HEK293 (cell line): ENCODE measurements at regions not wholly inside any gene's neighbourhood (a gene's known extent, or its start where the extent isn't known, plus 50 kb on each side); places are given as distances from the start of the nearest gene placed in this dataset.

Source experiments
- CTCF ChIA-PET: fragments of 350-600 bp; formaldehyde crosslinking; extraction: SDS; loops from one replicate; lab custom pipeline; 2021; ENCODE audit warnings: antibody characterized with exemption; lab: Yijun Ruan, JAX
- POLR2A ChIA-PET: fragments of 300-600 bp; formaldehyde crosslinking; extraction: SDS; loops from one replicate; lab custom pipeline; 2020; ENCODE audit warnings: antibody characterized with exemption, inconsistent platforms; lab: Yijun Ruan, JAX
- H3K27ac ChIP-seq: fragments of 200-500 bp; sonication (Bioruptor generic); 2 replicates; pipeline ENCODE4 v1.5.1; 2014; ENCODE audit warnings: low read depth, low read length, control low read depth, inconsistent platforms; ENCODE audit errors: extremely low read depth
- H3K36me3 ChIP-seq, 2 experiments: fragments of 200-500 bp in 1 of 2; sonication (Bioruptor generic) in 1 of 2; 1 replicate in 1 of 2; 2 replicates in 1 of 2; pipeline ENCODE4 v1.5.1; 2014 to 2017; ENCODE audit warnings: inconsistent platforms in 2 of 2, low read length in 2 of 2; ENCODE audit not compliant: control insufficient read depth in 2 of 2, insufficient read depth in 1 of 2
- H3K4me1 ChIP-seq: fragments of 200-500 bp; sonication (Bioruptor generic); 2 replicates; pipeline ENCODE4 v1.5.1; 2014; ENCODE audit warnings: mild to moderate bottlenecking, low read length, inconsistent platforms; ENCODE audit not compliant: control insufficient read depth, insufficient read depth
- H3K4me3 ChIP-seq: 2 replicates; pipeline ENCODE4 v1.5.1; 2011; ENCODE audit warnings: low read depth, mild to moderate bottlenecking, control low read depth, low read length, moderate library complexity
- H3K9me3 ChIP-seq: fragments of 200-500 bp; sonication (Bioruptor generic); 2 replicates; pipeline ENCODE4 v1.5.1; 2014; ENCODE audit warnings: low read depth, low read length, inconsistent platforms; ENCODE audit not compliant: control insufficient read depth, insufficient read depth
- GLIS2 ChIP-seq: fragments of 450-650 bp; formaldehyde crosslinking; IDR thresholded peaks from 2 replicates; pipeline ENCODE4 v1.5.1; 2016; ENCODE audit warnings: missing biosample characterization, missing genetic modification characterization
- HOXD13 ChIP-seq: sonication (generic); formaldehyde crosslinking; IDR thresholded peaks from 2 replicates; pipeline ENCODE4 v1.8.0; 2022; ENCODE audit warnings: missing genetic modification reagents, borderline replicate concordance
- KLF1 ChIP-seq: fragments of 450-650 bp; formaldehyde crosslinking; IDR thresholded peaks from 2 replicates; pipeline ENCODE4 v1.5.1; 2016; ENCODE audit warnings: missing biosample characterization, missing genetic modification characterization
- MYNN ChIP-seq: fragments of 450-650 bp; formaldehyde crosslinking; IDR thresholded peaks from 2 replicates; pipeline ENCODE4 v1.5.1; 2016; ENCODE audit warnings: missing biosample characterization, missing genetic modification characterization, borderline replicate concordance
- REPIN1 ChIP-seq: fragments of 450-650 bp; formaldehyde crosslinking; IDR thresholded peaks from 2 replicates; pipeline ENCODE4 v1.5.1; 2017; ENCODE audit warnings: missing biosample characterization, missing genetic modification characterization, low read depth
- ZFP37 ChIP-seq: fragments of 450-650 bp; formaldehyde crosslinking; IDR thresholded peaks from 2 replicates; pipeline ENCODE4 v1.5.1; 2016; ENCODE audit warnings: missing biosample characterization, missing genetic modification characterization
- ZFP69B ChIP-seq: fragments of 450-650 bp; formaldehyde crosslinking; IDR thresholded peaks from 2 replicates; pipeline ENCODE4 v1.5.1; 2016; ENCODE audit warnings: missing biosample characterization, missing genetic modification characterization
- ZNF169 ChIP-seq: fragments of 450-650 bp; formaldehyde crosslinking; IDR thresholded peaks from 2 replicates; pipeline ENCODE4 v1.5.1; 2016; ENCODE audit warnings: missing biosample characterization, missing genetic modification characterization
- ZNF274 ChIP-seq, 2 experiments: fragments of 200-500 bp in 1 of 2; fragments of 450-650 bp in 1 of 2; sonication (Bioruptor generic) in 1 of 2; formaldehyde crosslinking in 1 of 2; IDR thresholded peaks; 2 replicates each; pipeline versions ENCODE4 v1.5.1 to v1.6.1; 2014 to 2016; ENCODE audit warnings: borderline replicate concordance in 1 of 2, inconsistent platforms in 1 of 2, low read length in 1 of 2, missing biosample characterization in 1 of 2, missing genetic modification characterization in 1 of 2
- ZNF350 ChIP-seq: fragments of 450-650 bp; formaldehyde crosslinking; IDR thresholded peaks from 2 replicates; pipeline ENCODE4 v1.5.0; 2017; ENCODE audit warnings: missing biosample characterization, mild to moderate bottlenecking, missing genetic modification characterization
- ZNF37A ChIP-seq: fragments of 450-650 bp; IDR thresholded peaks from 2 replicates; pipeline ENCODE4 v1.5.1; 2018; ENCODE audit warnings: missing biosample characterization, missing genetic modification characterization
- ZNF423 ChIP-seq: fragments of 450-650 bp; formaldehyde crosslinking; IDR thresholded peaks from 2 replicates; pipeline ENCODE4 v1.5.1; 2016; ENCODE audit warnings: missing biosample characterization, missing genetic modification characterization
- ZNF501 ChIP-seq: fragments of 450-650 bp; formaldehyde crosslinking; IDR thresholded peaks from 2 replicates; pipeline ENCODE4 v1.5.1; 2016; ENCODE audit warnings: missing biosample characterization, missing genetic modification characterization
- ZNF529 ChIP-seq: fragments of 450-650 bp; formaldehyde crosslinking; IDR thresholded peaks from 2 replicates; pipeline ENCODE4 v1.5.1; 2017; ENCODE audit warnings: missing genetic modification characterization, missing biosample characterization; ENCODE audit not compliant: insufficient replicate concordance
- ZNF548 ChIP-seq: fragments of 450-650 bp; formaldehyde crosslinking; IDR thresholded peaks from 2 replicates; pipeline ENCODE4 v1.5.1; 2016; ENCODE audit warnings: missing biosample characterization, missing genetic modification characterization
- ZNF549 ChIP-seq: fragments of 450-650 bp; IDR thresholded peaks from 2 replicates; pipeline ENCODE4 v1.5.1; 2018; ENCODE audit warnings: missing biosample characterization, missing genetic modification characterization, mild to moderate bottlenecking, inconsistent platforms, moderate library complexity
- ZNF555 ChIP-seq: fragments of 450-650 bp; formaldehyde crosslinking; conservative IDR thresholded peaks from 2 replicates; pipeline ENCODE4 v1.5.1; 2017; ENCODE audit warnings: missing biosample characterization, mild to moderate bottlenecking, missing genetic modification characterization, inconsistent platforms
- ZNF621 ChIP-seq: fragments of 450-650 bp; formaldehyde crosslinking; IDR thresholded peaks from 2 replicates; pipeline ENCODE4 v1.5.1; 2017; ENCODE audit warnings: missing biosample characterization, missing genetic modification characterization
- ZNF747 ChIP-seq: fragments of 450-650 bp; formaldehyde crosslinking; IDR thresholded peaks from 2 replicates; pipeline ENCODE4 v1.5.1; 2016; ENCODE audit warnings: missing biosample characterization, missing genetic modification characterization
- ZNF776 ChIP-seq: fragments of 450-650 bp; formaldehyde crosslinking; IDR thresholded peaks from 2 replicates; pipeline ENCODE4 v1.5.0; 2017; ENCODE audit warnings: missing biosample characterization, missing genetic modification characterization, borderline replicate concordance
- ZNF791 ChIP-seq: fragments of 450-650 bp; formaldehyde crosslinking; IDR thresholded peaks from 2 replicates; pipeline ENCODE4 v1.5.1; 2016; ENCODE audit warnings: missing biosample characterization, missing genetic modification characterization
- ZNF843 ChIP-seq: fragments of 450-650 bp; formaldehyde crosslinking; IDR thresholded peaks from 2 replicates; pipeline ENCODE4 v1.5.1; 2016; ENCODE audit warnings: missing biosample characterization, missing genetic modification characterization
- TF ChIP-seq, protein P1 (sequence below): fragments of 450-650 bp; formaldehyde crosslinking; IDR thresholded peaks from 2 replicates; pipeline ENCODE4 v1.5.1; 2016; ENCODE audit warnings: missing biosample characterization, missing genetic modification characterization
- TF ChIP-seq, protein P2 (sequence below): fragments of 450-650 bp; formaldehyde crosslinking; IDR thresholded peaks from 2 replicates; pipeline ENCODE4; 2016; ENCODE audit warnings: missing biosample characterization, missing genetic modification characterization
- TF ChIP-seq, protein P3 (sequence below): fragments of 450-650 bp; formaldehyde crosslinking; IDR thresholded peaks from 2 replicates; pipeline ENCODE4 v1.5.1; 2017; ENCODE audit warnings: missing biosample characterization, missing genetic modification characterization
- TF ChIP-seq, protein P4 (sequence below): fragments of 450-650 bp; formaldehyde crosslinking; conservative IDR thresholded peaks from 2 replicates; pipeline ENCODE4 v1.5.1; 2016; ENCODE audit warnings: low read depth, missing biosample characterization, missing genetic modification characterization

DNA sequence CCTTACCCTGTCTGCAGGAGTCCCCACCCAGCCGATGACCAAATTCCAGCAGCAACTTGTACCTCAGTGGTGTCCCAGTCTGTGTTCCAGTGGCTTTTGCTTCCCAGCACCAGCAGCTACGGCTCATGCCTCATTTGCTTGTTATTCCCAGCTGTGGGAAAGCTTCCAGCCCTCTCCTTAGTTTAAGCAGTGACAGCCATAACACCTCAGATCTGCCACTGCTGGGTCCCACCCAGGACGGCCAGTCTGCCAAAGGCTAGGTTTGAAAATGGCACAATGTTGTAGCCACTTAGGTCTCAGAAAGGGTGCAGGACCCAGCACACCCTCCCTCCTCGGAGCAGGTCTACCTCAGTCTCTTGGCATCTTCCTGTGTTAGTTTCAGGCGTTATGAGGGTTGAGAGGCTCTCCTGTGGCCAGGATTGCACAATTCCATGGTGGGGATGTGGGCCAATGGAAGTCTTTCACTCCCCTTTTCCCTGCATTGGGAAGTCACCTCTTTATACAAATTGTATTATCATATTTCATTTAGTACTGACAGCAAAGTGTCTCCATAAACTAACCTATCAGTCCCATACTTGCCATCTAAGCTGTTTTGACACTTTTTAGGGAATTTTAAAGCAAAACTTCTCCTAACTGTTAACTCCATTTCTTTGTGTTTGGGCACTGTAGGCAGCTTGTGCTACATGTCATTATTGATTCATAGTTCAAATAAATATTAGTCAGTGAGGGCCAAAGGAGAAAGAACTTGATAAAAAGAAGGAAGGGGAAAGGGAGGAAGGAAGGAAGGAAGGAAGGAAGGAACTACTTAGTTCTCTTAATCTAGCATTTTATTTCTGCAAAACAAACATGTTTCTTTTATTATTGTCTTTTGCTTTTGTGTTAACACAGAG is 62.9 kb upstream of the FAM110C start:
- H3K4me1 ChIP-seq = no peaks in the 10 kb centered on the region
- 0 out of 2 replicates have a peak, but pooled peaks cover 2% of the 10 kb centered on the region for H3K9me3 ChIP-seq
- no peak overlapping the region for H3K27ac ChIP-seq
- no peak overlapping the region for H3K4me3 ChIP-seq
- H3K36me3 ChIP-seq = no peaks in the 10 kb centered on the region
- CTCF ChIA-PET = no interaction called here
- POLR2A ChIA-PET = no interaction called here
- TF ChIP-seq ZNF350 (no peak), ZNF37A (no peak), ZNF529 (no peak), REPIN1 (no peak), ZNF548 (tag by site-specific recombination) (no peak), ZNF274 (IDR thresholded peaks at IDR 0.05; ENCODE audit: low read length) (no peak), ZNF274 (tag by site-specific recombination; IDR thresholded peaks at IDR 0.05; ENCODE audit: borderline replicate concordance) (no peak), ZNF549 (tag by site-specific recombination) (no peak), ZNF169 (tag by site-specific recombination) (no peak)
- TF ChIP-seq, protein P1, sequence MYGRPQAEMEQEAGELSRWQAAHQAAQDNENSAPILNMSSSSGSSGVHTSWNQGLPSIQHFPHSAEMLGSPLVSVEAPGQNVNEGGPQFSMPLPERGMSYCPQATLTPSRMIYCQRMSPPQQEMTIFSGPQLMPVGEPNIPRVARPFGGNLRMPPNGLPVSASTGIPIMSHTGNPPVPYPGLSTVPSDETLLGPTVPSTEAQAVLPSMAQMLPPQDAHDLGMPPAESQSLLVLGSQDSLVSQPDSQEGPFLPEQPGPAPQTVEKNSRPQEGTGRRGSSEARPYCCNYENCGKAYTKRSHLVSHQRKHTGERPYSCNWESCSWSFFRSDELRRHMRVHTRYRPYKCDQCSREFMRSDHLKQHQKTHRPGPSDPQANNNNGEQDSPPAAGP = no peak
- TF ChIP-seq, protein P2, sequence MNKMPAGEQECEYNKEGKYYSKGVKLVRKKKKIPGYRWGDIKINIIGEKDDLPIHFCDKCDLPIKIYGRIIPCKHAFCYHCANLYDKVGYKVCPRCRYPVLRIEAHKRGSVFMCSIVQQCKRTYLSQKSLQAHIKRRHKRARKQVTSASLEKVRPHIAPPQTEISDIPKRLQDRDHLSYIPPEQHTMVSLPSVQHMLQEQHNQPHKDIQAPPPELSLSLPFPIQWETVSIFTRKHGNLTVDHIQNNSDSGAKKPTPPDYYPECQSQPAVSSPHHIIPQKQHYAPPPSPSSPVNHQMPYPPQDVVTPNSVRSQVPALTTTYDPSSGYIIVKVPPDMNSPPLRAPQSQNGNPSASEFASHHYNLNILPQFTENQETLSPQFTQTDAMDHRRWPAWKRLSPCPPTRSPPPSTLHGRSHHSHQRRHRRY (tag by site-specific recombination) = no peak

DNA sequence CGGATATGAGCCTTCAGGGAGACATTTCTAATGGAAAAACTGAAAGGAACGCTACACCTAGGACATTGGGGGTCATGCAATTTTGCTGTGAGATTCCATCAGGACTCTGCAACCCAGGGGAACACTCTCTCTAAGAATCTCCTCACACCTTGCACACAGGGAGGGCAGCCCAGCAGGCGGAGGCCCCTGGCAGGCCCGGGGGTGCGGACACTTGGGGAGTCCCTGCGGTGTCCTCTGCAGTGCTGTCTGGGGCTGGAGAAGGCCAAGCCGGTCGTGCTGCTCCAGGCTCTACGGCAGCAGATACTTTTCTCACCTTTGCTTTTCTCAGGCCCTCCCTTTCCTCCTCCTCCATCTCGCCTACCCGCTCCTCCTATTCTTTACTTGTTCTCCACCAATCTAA is 54.7 kb upstream of the FAM110C start:
- H3K9me3 ChIP-seq = no peaks in the 10 kb centered on the region
- CTCF ChIA-PET = no interaction called here

More for the DNA sequence above, 54.7 kb upstream of the FAM110C start:
- TF ChIP-seq ZFP69B (tag by site-specific recombination) (no peak), ZNF747 (tag by site-specific recombination) (no peak), MYNN (no peak), KLF1 (tag by site-specific recombination) (no peak), ZNF621 (tag by site-specific recombination) (no peak), HOXD13 (CRISPR knock-in tag) (no peak), REPIN1 (no peak), ZNF843 (tag by site-specific recombination) (no peak), ZNF555 (tag by site-specific recombination) (no peak), ZNF169 (tag by site-specific recombination) (no peak), ZFP37 (tag by site-specific recombination) (no peak), GLIS2 (tag by site-specific recombination) (no peak), ZNF423 (no peak), ZNF791 (tag by site-specific recombination) (no peak), ZNF776 (no peak), ZNF501 (tag by site-specific recombination) (no peak)
- TF ChIP-seq, protein P3, sequence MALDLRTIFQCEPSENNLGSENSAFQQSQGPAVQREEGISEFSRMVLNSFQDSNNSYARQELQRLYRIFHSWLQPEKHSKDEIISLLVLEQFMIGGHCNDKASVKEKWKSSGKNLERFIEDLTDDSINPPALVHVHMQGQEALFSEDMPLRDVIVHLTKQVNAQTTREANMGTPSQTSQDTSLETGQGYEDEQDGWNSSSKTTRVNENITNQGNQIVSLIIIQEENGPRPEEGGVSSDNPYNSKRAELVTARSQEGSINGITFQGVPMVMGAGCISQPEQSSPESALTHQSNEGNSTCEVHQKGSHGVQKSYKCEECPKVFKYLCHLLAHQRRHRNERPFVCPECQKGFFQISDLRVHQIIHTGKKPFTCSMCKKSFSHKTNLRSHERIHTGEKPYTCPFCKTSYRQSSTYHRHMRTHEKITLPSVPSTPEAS (tag by site-specific recombination) = no peak
- TF ChIP-seq, protein P4, sequence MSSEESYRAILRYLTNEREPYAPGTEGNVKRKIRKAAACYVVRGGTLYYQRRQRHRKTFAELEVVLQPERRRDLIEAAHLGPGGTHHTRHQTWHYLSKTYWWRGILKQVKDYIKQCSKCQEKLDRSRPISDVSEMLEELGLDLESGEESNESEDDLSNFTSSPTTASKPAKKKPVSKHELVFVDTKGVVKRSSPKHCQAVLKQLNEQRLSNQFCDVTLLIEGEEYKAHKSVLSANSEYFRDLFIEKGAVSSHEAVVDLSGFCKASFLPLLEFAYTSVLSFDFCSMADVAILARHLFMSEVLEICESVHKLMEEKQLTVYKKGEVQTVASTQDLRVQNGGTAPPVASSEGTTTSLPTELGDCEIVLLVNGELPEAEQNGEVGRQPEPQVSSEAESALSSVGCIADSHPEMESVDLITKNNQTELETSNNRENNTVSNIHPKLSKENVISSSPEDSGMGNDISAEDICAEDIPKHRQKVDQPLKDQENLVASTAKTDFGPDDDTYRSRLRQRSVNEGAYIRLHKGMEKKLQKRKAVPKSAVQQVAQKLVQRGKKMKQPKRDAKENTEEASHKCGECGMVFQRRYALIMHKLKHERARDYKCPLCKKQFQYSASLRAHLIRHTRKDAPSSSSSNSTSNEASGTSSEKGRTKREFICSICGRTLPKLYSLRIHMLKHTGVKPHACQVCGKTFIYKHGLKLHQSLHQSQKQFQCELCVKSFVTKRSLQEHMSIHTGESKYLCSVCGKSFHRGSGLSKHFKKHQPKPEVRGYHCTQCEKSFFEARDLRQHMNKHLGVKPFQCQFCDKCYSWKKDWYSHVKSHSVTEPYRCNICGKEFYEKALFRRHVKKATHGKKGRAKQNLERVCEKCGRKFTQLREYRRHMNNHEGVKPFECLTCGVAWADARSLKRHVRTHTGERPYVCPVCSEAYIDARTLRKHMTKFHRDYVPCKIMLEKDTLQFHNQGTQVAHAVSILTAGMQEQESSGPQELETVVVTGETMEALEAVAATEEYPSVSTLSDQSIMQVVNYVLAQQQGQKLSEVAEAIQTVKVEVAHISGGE (tag by site-specific recombination) = no peak
- no peaks in the 10 kb centered on the region for H3K4me1 ChIP-seq
- no peak overlapping the region for H3K4me3 ChIP-seq
- POLR2A ChIA-PET = no interaction called here
- H3K27ac ChIP-seq = no peak overlapping the region
- no peaks in the 10 kb centered on the region for H3K36me3 ChIP-seq
